H1 (cell line): ENCODE measurements at regions not wholly inside any gene's neighbourhood (a gene's known extent, or its start where the extent isn't known, plus 50 kb on each side); places are given as distances from the start of the nearest gene placed in this dataset.

Source experiments
- CTCF ChIA-PET: fragments of 300-600 bp; sonication (Branson Sonifier 250); formaldehyde crosslinking; loops from one replicate; lab custom pipeline; 2021; ENCODE audit not compliant: partially characterized antibody; lab: Charles Lee
- POLR2A ChIA-PET: fragments of 300-600 bp; sonication (Branson Sonifier 250); formaldehyde crosslinking; loops from one replicate; lab custom pipeline; 2021; ENCODE audit warnings: inconsistent platforms; ENCODE audit not compliant: partially characterized antibody; lab: Charles Lee
- DNase-seq, 2 experiments: peaks; one replicate each; pipeline versions ENCODE4 v3.0.0 to v3.0.0-alpha.2; 2010 to 2022; ENCODE audit warnings: low spot score in 2 of 2, low read depth in 1 of 2, mixed read lengths in 1 of 2
- FAIRE-seq: peaks from 2 replicates; lab custom pipeline; 2011; peaks lifted over from hg19 to GRCh38; lab: Jason Lieb, UNC
- H2AFZ ChIP-seq: 2 replicates; pipeline ENCODE4 v1.8.1; 2012; ENCODE audit warnings: low read length, inconsistent platforms
- H2AK5ac ChIP-seq: 2 replicates; pipeline ENCODE4 v1.6.1; 2013; ENCODE audit warnings: low read depth, low read length
- H2BK120ac ChIP-seq: replicated peaks from 2 replicates; pipeline ENCODE3; 2013; ENCODE audit warnings: low read depth, low read length, inconsistent platforms
- H2BK12ac ChIP-seq: 2 replicates; pipeline ENCODE4 v1.6.1; 2013; ENCODE audit warnings: low read depth, low read length
- H2BK15ac ChIP-seq: 2 replicates; pipeline ENCODE4 v1.6.1; 2013; ENCODE audit warnings: low read length
- H2BK20ac ChIP-seq: 2 replicates; pipeline ENCODE4 v1.6.1; 2013; ENCODE audit warnings: low read length
- H2BK5ac ChIP-seq: 2 replicates; pipeline ENCODE4 v1.6.1; 2013; ENCODE audit warnings: low read depth, low read length
- H3K14ac ChIP-seq: 2 replicates; pipeline ENCODE4 v1.6.1; 2013; ENCODE audit warnings: inconsistent platforms; ENCODE audit not compliant: insufficient read length
- H3K18ac ChIP-seq: 2 replicates; pipeline ENCODE4 v1.6.1; 2013; ENCODE audit warnings: low read length; ENCODE audit errors: extremely low read depth
- H3K23ac ChIP-seq: 2 replicates; pipeline ENCODE4 v1.6.1; 2013; ENCODE audit warnings: inconsistent platforms; ENCODE audit not compliant: insufficient read length
- H3K23me2 ChIP-seq: 2 replicates; pipeline ENCODE4 v1.6.1; 2013; ENCODE audit warnings: low read depth, low read length
- H3K27ac ChIP-seq: 2 replicates; pipeline ENCODE4 v1.6.1; 2011; ENCODE audit warnings: low read depth, low read length, inconsistent platforms
- H3K27me3 ChIP-seq, 4 experiments: replicated peaks in 1 of 4; 1 replicate in 1 of 4; 2 replicates in 3 of 4; pipeline versions ENCODE4 v1.6.1 to v1.8.1; 2011 to 2013; ENCODE audit warnings: low read length in 3 of 4, mild to moderate bottlenecking in 3 of 4, inconsistent platforms in 2 of 4, mixed read lengths in 2 of 4, moderate library complexity in 1 of 4; ENCODE audit not compliant: control insufficient read depth in 3 of 4, insufficient read depth in 3 of 4; ENCODE audit errors: extremely low read depth in 1 of 4
- H3K36me3 ChIP-seq, 4 experiments: 2 replicates each; pipeline versions ENCODE4 v1.6.1 to v1.8.1; 2011 to 2013; ENCODE audit warnings: mild to moderate bottlenecking in 4 of 4, low read length in 3 of 4, moderate library complexity in 2 of 4, control low read depth in 1 of 4, inconsistent platforms in 1 of 4; ENCODE audit not compliant: insufficient read depth in 4 of 4, control insufficient read depth in 2 of 4
- H3K4ac ChIP-seq: replicated peaks from 2 replicates; pipeline ENCODE3; 2013; ENCODE audit warnings: low read length, low read depth, mixed read lengths, inconsistent platforms; ENCODE audit not compliant: insufficient read length
- H3K4me1 ChIP-seq, 4 experiments: replicated peaks in 1 of 4; 1 replicate in 1 of 4; 2 replicates in 3 of 4; pipeline versions ENCODE4 v1.6.1 to v1.8.1; 2011 to 2013; ENCODE audit warnings: low read length in 3 of 4, inconsistent platforms in 2 of 4, mixed read lengths in 1 of 4; ENCODE audit not compliant: insufficient read depth in 4 of 4, control insufficient read depth in 3 of 4
- H3K4me2 ChIP-seq, 2 experiments: 2 replicates each; pipeline versions ENCODE4 v1.6.1 to v1.8.1; 2011 to 2013; ENCODE audit warnings: low read depth in 2 of 2, low read length in 2 of 2, control low read depth in 1 of 2, inconsistent platforms in 1 of 2, mild to moderate bottlenecking in 1 of 2; ENCODE audit not compliant: insufficient read depth in 1 of 2
- H3K4me3 ChIP-seq, 4 experiments: fragments of 200-600, 300-600 bp in 1 of 4; sonication (generic), shearing (Covaris generic), sonication (Bioruptor Twin) in 1 of 4; 2 replicates each; pipeline versions ENCODE4 v1.5.1 to v1.8.1; 2011 to 2016; ENCODE audit warnings: low read length in 4 of 4, low read depth in 3 of 4, control low read depth in 2 of 4, inconsistent platforms in 2 of 4, mild to moderate bottlenecking in 2 of 4, mixed read lengths in 1 of 4, moderate library complexity in 1 of 4; ENCODE audit not compliant: insufficient read depth in 2 of 4; ENCODE audit errors: extremely low read depth in 1 of 4
- H3K56ac ChIP-seq: replicated peaks from 2 replicates; pipeline ENCODE3; 2013; ENCODE audit warnings: low read depth, mild to moderate bottlenecking, mixed read lengths, low read length, inconsistent platforms; ENCODE audit not compliant: insufficient read length
- H3K79me1 ChIP-seq: 2 replicates; pipeline ENCODE4 v1.6.1; 2013; ENCODE audit warnings: low read depth, low read length, control low read depth
- H3K79me2 ChIP-seq, 2 experiments: 2 replicates each; pipeline versions ENCODE4 v1.6.1 to v1.8.1; 2012 to 2013; ENCODE audit warnings: low read length in 2 of 2, mild to moderate bottlenecking in 2 of 2, inconsistent platforms in 1 of 2; ENCODE audit not compliant: insufficient read depth in 2 of 2, control insufficient read depth in 1 of 2
- H3K9ac ChIP-seq, 4 experiments: replicated peaks in 1 of 4; 1 replicate in 1 of 4; 2 replicates in 3 of 4; pipeline versions ENCODE4 v1.6.1 to v1.8.1; 2011 to 2013; ENCODE audit warnings: low read depth in 3 of 4, low read length in 3 of 4, control low read depth in 2 of 4, mild to moderate bottlenecking in 2 of 4, moderate library complexity in 2 of 4, inconsistent platforms in 1 of 4; ENCODE audit errors: extremely low read depth in 1 of 4
- H3K9me3 ChIP-seq, 2 experiments: 2 replicates each; pipeline versions ENCODE4 v1.6.1 to v1.8.1; 2012 to 2013; ENCODE audit warnings: mild to moderate bottlenecking in 2 of 2, moderate library complexity in 2 of 2, control low read depth in 1 of 2, inconsistent platforms in 1 of 2, low read depth in 1 of 2, low read length in 1 of 2, mixed read lengths in 1 of 2; ENCODE audit not compliant: insufficient read depth in 2 of 2
- H4K20me1 ChIP-seq, 2 experiments: replicated peaks in 1 of 2; 2 replicates each; pipeline versions ENCODE3 to v1.8.1; 2011 to 2013; ENCODE audit warnings: inconsistent platforms in 2 of 2, low read length in 2 of 2, mild to moderate bottlenecking in 1 of 2; ENCODE audit not compliant: insufficient read depth in 2 of 2, control insufficient read depth in 1 of 2
- H4K5ac ChIP-seq: 2 replicates; pipeline ENCODE4 v1.6.1; 2013; ENCODE audit warnings: low read length, low read depth, mixed read lengths, inconsistent platforms; ENCODE audit not compliant: insufficient read length
- H4K8ac ChIP-seq: 2 replicates; pipeline ENCODE4 v1.8.0; 2013; ENCODE audit warnings: mild to moderate bottlenecking, moderate library complexity, low read length, inconsistent platforms; ENCODE audit not compliant: insufficient read depth; ENCODE audit errors: extremely low read depth
- H4K91ac ChIP-seq: replicated peaks from 2 replicates; pipeline ENCODE3; 2013; ENCODE audit warnings: low read length, mixed read lengths, inconsistent platforms; ENCODE audit not compliant: insufficient read length
- BACH1 ChIP-seq: IDR thresholded peaks from 2 replicates; pipeline ENCODE4 v1.6.1; 2012; ENCODE audit warnings: low read length, improper control_type of control experiment
- CHD1 ChIP-seq: IDR thresholded peaks from 2 replicates; pipeline ENCODE4 v1.6.1; 2012; ENCODE audit warnings: low read depth, low read length, improper control_type of control experiment
- CHD2 ChIP-seq: IDR thresholded peaks from 2 replicates; pipeline ENCODE4 v1.6.1; 2012; ENCODE audit warnings: low read length, improper control_type of control experiment
- EGR1 ChIP-seq: IDR thresholded peaks from 2 replicates; pipeline ENCODE4 v1.6.1; 2011; ENCODE audit warnings: low read depth, low read length, borderline replicate concordance
- FOSL1 ChIP-seq: IDR thresholded peaks from 2 replicates; pipeline ENCODE4 v1.6.1; 2011; ENCODE audit warnings: mild to moderate bottlenecking, low read depth, low read length, moderate library complexity; ENCODE audit not compliant: insufficient read depth
- GTF2F1 ChIP-seq: IDR thresholded peaks from 2 replicates; pipeline ENCODE4 v1.6.1; 2012; ENCODE audit warnings: low read depth, low read length, improper control_type of control experiment, borderline replicate concordance
- MAFK ChIP-seq: IDR thresholded peaks from 2 replicates; pipeline ENCODE4 v1.6.1; 2012; ENCODE audit warnings: low read depth, mild to moderate bottlenecking, improper control_type of control experiment, low read length
- NANOG ChIP-seq: IDR thresholded peaks from 2 replicates; pipeline ENCODE4 v1.6.1; 2011; ENCODE audit warnings: low read length, low read depth, mild to moderate bottlenecking, inconsistent platforms; ENCODE audit not compliant: insufficient read depth, poor library complexity, severe bottlenecking
- RNF2 ChIP-seq: fragments of 200-900, 300-1000 bp; sonication (generic); IDR thresholded peaks from 2 replicates; pipeline ENCODE4 v1.7.1; 2016; ENCODE audit warnings: borderline replicate concordance, low read depth, mild to moderate bottlenecking, antibody characterized with exemption, low read length; ENCODE audit not compliant: poor library complexity, severe bottlenecking; ENCODE audit errors: missing control alignments
- TAF1 ChIP-seq: IDR thresholded peaks from 2 replicates; pipeline ENCODE4 v1.6.1; 2011; ENCODE audit warnings: mild to moderate bottlenecking, low read depth, low read length
- YY1 ChIP-seq: IDR thresholded peaks from 2 replicates; pipeline ENCODE4 v1.6.1; 2011; ENCODE audit warnings: low read depth, mild to moderate bottlenecking, low read length
- WGBS, 2 experiments: shearing (Covaris generic) in 1 of 2; methylation state at CpG; one replicate each; pipeline versions ENCODE4 v1.1.6 to v1.1.7; 2013 to 2015; ENCODE audit warnings: low lambda C conversion rate in 2 of 2, mixed read lengths in 2 of 2, inconsistent platforms in 1 of 2, low coverage in 1 of 2, missing lambda C conversion rate in 1 of 2; ENCODE audit not compliant: insufficient replicate concordance in 2 of 2, insufficient coverage in 1 of 2, insufficient read length in 1 of 2; ENCODE audit errors: extremely low coverage in 1 of 2, missing lambda C conversion rate in 1 of 2; 5-methylcytosine and 5-hydroxymethylcytosine counted together
- TF ChIP-seq, protein P1 (sequence below): IDR thresholded peaks from 2 replicates; pipeline ENCODE4 v1.6.1; 2011; ENCODE audit warnings: low read depth, mild to moderate bottlenecking, low read length; ENCODE audit not compliant: insufficient read depth
- TF ChIP-seq, protein P2 (sequence below): IDR thresholded peaks from 2 replicates; pipeline ENCODE4 v1.6.1; 2012; ENCODE audit warnings: inconsistent platforms

GRCh38 chr10:130801784-130802183, 509.7 kb downstream of the TCERG1L start:
- H3K18ac ChIP-seq, result no peak overlapping the region
- H2BK12ac ChIP-seq, result no peak overlapping the region
- H2BK120ac ChIP-seq, result no peak overlapping the region
- 0 out of 2 replicates have a peak overlapping the region, but pooled peaks have one; percentile 16 for H2AFZ ChIP-seq
- FAIRE-seq (no peak), DNase-seq (no peak)
- no peak overlapping the region for H2BK15ac ChIP-seq
- no peak overlapping the region for H3K4me3 ChIP-seq
- H3K23me2 ChIP-seq, result no peaks in the 10 kb centered on the region
- WGBS, 2 experiments, result 91% methylated on average over 19 of the region's 19 CpGs; no CpG with 5 or more reads in 1 of the 2 experiments
- TF ChIP-seq CHD2 (no peak), TAF1 (no peak), NANOG (no peak), RNF2 (no peak), EGR1 (no peak), GTF2F1 (no peak), BACH1 (no peak), CHD1 (no peak), FOSL1 (no peak), YY1 (no peak), MAFK (no peak)
- TF ChIP-seq, protein P1, sequence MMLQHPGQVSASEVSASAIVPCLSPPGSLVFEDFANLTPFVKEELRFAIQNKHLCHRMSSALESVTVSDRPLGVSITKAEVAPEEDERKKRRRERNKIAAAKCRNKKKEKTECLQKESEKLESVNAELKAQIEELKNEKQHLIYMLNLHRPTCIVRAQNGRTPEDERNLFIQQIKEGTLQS, result no peak
- TF ChIP-seq, protein P2, sequence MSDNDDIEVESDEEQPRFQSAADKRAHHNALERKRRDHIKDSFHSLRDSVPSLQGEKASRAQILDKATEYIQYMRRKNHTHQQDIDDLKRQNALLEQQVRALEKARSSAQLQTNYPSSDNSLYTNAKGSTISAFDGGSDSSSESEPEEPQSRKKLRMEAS, result no peak
- H3K23ac ChIP-seq, result no peak overlapping the region
- no peak overlapping the region for H2BK20ac ChIP-seq
- no peak overlapping the region for H3K4me2 ChIP-seq
- H4K5ac ChIP-seq, result no peak overlapping the region
- H3K79me2 ChIP-seq, result no peaks in the 10 kb centered on the region
- no peak overlapping the region for H3K56ac ChIP-seq
- H3K4ac ChIP-seq, result no peak overlapping the region
- no peaks in the 10 kb centered on the region for H4K20me1 ChIP-seq
- H3K4me1 ChIP-seq, result no peaks in the 10 kb centered on the region; a peak in 1 of 7 replicates
- H3K79me1 ChIP-seq, result no peaks in the 10 kb centered on the region
- H4K91ac ChIP-seq, result no peak overlapping the region
- H3K27ac ChIP-seq, result no peak overlapping the region
- H3K9me3 ChIP-seq, result no peaks in the 10 kb centered on the region
- no peak overlapping the region for H3K9ac ChIP-seq
- no peak overlapping the region for H4K8ac ChIP-seq
- no peaks in the 10 kb centered on the region for H3K27me3 ChIP-seq
- no peaks in the 10 kb centered on the region for H3K36me3 ChIP-seq
- H3K14ac ChIP-seq, result no peak overlapping the region
- POLR2A ChIA-PET, result no interaction called here
- H2BK5ac ChIP-seq, result no peak overlapping the region
- H2AK5ac ChIP-seq, result no peak overlapping the region
- CTCF ChIA-PET, result no interaction called here
